IMR-90 (cell line): ENCODE measurements at regions not wholly inside any gene's neighbourhood (a gene's known extent, or its start where the extent isn't known, plus 50 kb on each side); places are given as distances from the start of the nearest gene placed in this dataset.

Experiments
- ATAC-seq: fragments of 200-7000 bp; cut with Tn5 transposase; 2 replicates; pipeline ENCODE4 v1.9.1; 2020; ENCODE audit warnings: low read depth, mild to moderate bottlenecking, moderate library complexity
- BruUV-seq: library from RNA; stranded (reverse); fragments of 400-500 nt; replicated peaks from 2 replicates; lab custom pipeline; 2021; lab: Mats Ljungman, UMichigan
- CTCF ChIA-PET: fragments of 300-600 bp; formaldehyde crosslinking; extraction: SDS; loops from one replicate; lab custom pipeline; 2021; ENCODE audit warnings: antibody characterized with exemption; lab: Yijun Ruan, JAX
- POLR2A ChIA-PET: fragments of 300-600 bp; sonication (Branson Sonifier 250); formaldehyde crosslinking; loops from one replicate; lab custom pipeline; 2022; ENCODE audit warnings: antibody characterized with exemption; ENCODE audit not compliant: unreplicated experiment; lab: Charles Lee
- DNase-seq: peaks from one replicate; pipeline ENCODE4 v3.0.0; 2013
- H2AFZ ChIP-seq: replicated peaks from 2 replicates; pipeline ENCODE3; 2013; ENCODE audit warnings: low read length, mild to moderate bottlenecking; ENCODE audit not compliant: poor library complexity
- H2AK5ac ChIP-seq: 2 replicates; pipeline ENCODE4 v1.6.1; 2013; ENCODE audit warnings: low read depth, low read length, inconsistent platforms
- H2AK9ac ChIP-seq: replicated peaks from 2 replicates; pipeline ENCODE3; 2013; ENCODE audit warnings: mild to moderate bottlenecking, low read depth, low read length, moderate library complexity; ENCODE audit not compliant: poor library complexity
- H2BK120ac ChIP-seq: 2 replicates; pipeline ENCODE4 v1.6.1; 2013; ENCODE audit warnings: low read depth, low read length, inconsistent platforms
- H2BK15ac ChIP-seq: 3 replicates; pipeline ENCODE4 v1.6.1; 2013; ENCODE audit warnings: low read depth, low read length, inconsistent platforms
- H2BK20ac ChIP-seq: 2 replicates; pipeline ENCODE4 v1.6.1; 2013; ENCODE audit warnings: low read depth, mild to moderate bottlenecking, inconsistent platforms, low read length, moderate library complexity
- H2BK5ac ChIP-seq: 2 replicates; pipeline ENCODE4 v1.6.1; 2013; ENCODE audit warnings: mild to moderate bottlenecking, low read depth, low read length, inconsistent platforms; ENCODE audit not compliant: poor library complexity, severe bottlenecking
- H3K14ac ChIP-seq: replicated peaks from 2 replicates; pipeline ENCODE4 v1.6.1; 2013; ENCODE audit warnings: low read depth, low read length, inconsistent platforms
- H3K18ac ChIP-seq: 2 replicates; pipeline ENCODE4 v1.6.1; 2013; ENCODE audit warnings: low read depth, low read length, control low read depth
- H3K23ac ChIP-seq: 2 replicates; pipeline ENCODE4 v1.6.1; 2013; ENCODE audit warnings: low read depth, low read length, inconsistent platforms
- H3K27ac ChIP-seq: 2 replicates; pipeline ENCODE4 v1.5.1; 2013; ENCODE audit warnings: mild to moderate bottlenecking, control low read depth, low read length; ENCODE audit not compliant: insufficient read depth
- H3K27me3 ChIP-seq: 2 replicates; pipeline ENCODE4 v1.6.1; 2013; ENCODE audit warnings: low read length; ENCODE audit not compliant: control insufficient read depth, insufficient read depth
- H3K36me3 ChIP-seq: 2 replicates; pipeline ENCODE4 v1.6.1; 2013; ENCODE audit warnings: low read length, mixed read lengths; ENCODE audit not compliant: control insufficient read depth, insufficient read depth
- H3K4ac ChIP-seq: 2 replicates; pipeline ENCODE4 v1.6.1; 2013; ENCODE audit warnings: low read depth, low read length, inconsistent platforms
- H3K4me1 ChIP-seq: 2 replicates; pipeline ENCODE4 v1.6.1; 2013; ENCODE audit warnings: low read length, mixed read lengths; ENCODE audit not compliant: control insufficient read depth, insufficient read depth
- H3K4me2 ChIP-seq: 2 replicates; pipeline ENCODE4 v1.6.1; 2013; ENCODE audit warnings: low read depth, mild to moderate bottlenecking, control low read depth, low read length, moderate library complexity
- H3K4me3 ChIP-seq: 2 replicates; pipeline ENCODE4 v1.5.1; 2013; ENCODE audit warnings: low read depth, mild to moderate bottlenecking, control low read depth, low read length, moderate library complexity; ENCODE audit not compliant: insufficient read depth
- H3K56ac ChIP-seq: 2 replicates; pipeline ENCODE4 v1.6.1; 2013; ENCODE audit warnings: low read length, inconsistent platforms; ENCODE audit not compliant: insufficient read depth; ENCODE audit errors: extremely low read depth
- H3K79me1 ChIP-seq, 2 experiments: 2 replicates each; pipeline ENCODE4 v1.6.1; 2013; ENCODE audit warnings: low read length in 2 of 2, inconsistent platforms in 1 of 2, low read depth in 1 of 2
- H3K9ac ChIP-seq: 2 replicates; pipeline ENCODE4 v1.6.1; 2013; ENCODE audit warnings: low read depth, low read length, control low read depth
- H3K9me1 ChIP-seq: 2 replicates; pipeline ENCODE4 v1.6.1; 2013; ENCODE audit warnings: low read length, inconsistent platforms; ENCODE audit not compliant: insufficient read depth
- H3K9me3 ChIP-seq: 2 replicates; pipeline ENCODE4 v1.6.1; 2013; ENCODE audit warnings: low read length; ENCODE audit not compliant: control insufficient read depth, insufficient read depth
- H4K20me1 ChIP-seq: 2 replicates; pipeline ENCODE4 v1.6.1; 2013; ENCODE audit warnings: low read length, inconsistent platforms; ENCODE audit not compliant: insufficient read depth
- H4K5ac ChIP-seq: 2 replicates; pipeline ENCODE4 v1.6.1; 2013; ENCODE audit warnings: mild to moderate bottlenecking, low read depth, low read length, control low read depth
- H4K8ac ChIP-seq, 2 experiments: 2 replicates each; pipeline ENCODE4 v1.6.1; 2013; ENCODE audit warnings: low read depth in 2 of 2, low read length in 2 of 2, control low read depth in 1 of 2, inconsistent platforms in 1 of 2
- H4K91ac ChIP-seq: 2 replicates; pipeline ENCODE4 v1.6.1; 2013; ENCODE audit warnings: low read depth, low read length, inconsistent platforms; ENCODE audit not compliant: insufficient read depth
- CHD1 ChIP-seq: IDR thresholded peaks from 2 replicates; pipeline ENCODE4 v1.6.1; 2012; ENCODE audit warnings: low read depth, low read length, improper control_type of control experiment
- MXI1 ChIP-seq: IDR thresholded peaks from 2 replicates; pipeline ENCODE4 v1.6.1; 2012; ENCODE audit warnings: low read depth, mild to moderate bottlenecking, low read length, moderate library complexity, borderline replicate concordance
- NFE2L2 ChIP-seq: fragments of 150-350 bp; IDR thresholded peaks from 2 replicates; pipeline ENCODE4 v1.6.1; 2016; ENCODE audit warnings: low read depth, mild to moderate bottlenecking, low read length
- WGBS, 2 experiments: methylation state at CpG; one replicate each; pipeline versions ENCODE4 v1.1.5 to v1.1.7; 2013; ENCODE audit warnings: missing lambda C conversion rate in 2 of 2; ENCODE audit not compliant: insufficient read length in 1 of 2; ENCODE audit errors: extremely low coverage in 2 of 2; 5-methylcytosine and 5-hydroxymethylcytosine counted together
- dilution Hi-C: fragments of 300-500 bp; cut with HindIII; formaldehyde crosslinking; loops from one replicate; pipeline ENCODE4 v1.14.3; 2018; ENCODE audit warnings: low sequenced_read_pairs; ENCODE audit not compliant: unreplicated experiment
- in situ Hi-C: fragments of 300-500 bp; cut with MboI; formaldehyde crosslinking; loops from 3 replicates; pipeline ENCODE4 v1.14.3; 2019; ENCODE audit warnings: low sequenced_read_pairs, inconsistent platforms, mixed read lengths
- intact Hi-C: fragments of 100-400 bp; cut with micrococcal nuclease; formaldehyde crosslinking; loops from 2 replicates; pipeline ENCODE4 v1.10.0; 2022
- TF ChIP-seq, protein P1 (sequence below): fragments of 150-350 bp; IDR thresholded peaks from 2 replicates; pipeline ENCODE4 v1.6.1; 2017; ENCODE audit warnings: mild to moderate bottlenecking, antibody characterized with exemption, low read length, low read depth

DNA sequence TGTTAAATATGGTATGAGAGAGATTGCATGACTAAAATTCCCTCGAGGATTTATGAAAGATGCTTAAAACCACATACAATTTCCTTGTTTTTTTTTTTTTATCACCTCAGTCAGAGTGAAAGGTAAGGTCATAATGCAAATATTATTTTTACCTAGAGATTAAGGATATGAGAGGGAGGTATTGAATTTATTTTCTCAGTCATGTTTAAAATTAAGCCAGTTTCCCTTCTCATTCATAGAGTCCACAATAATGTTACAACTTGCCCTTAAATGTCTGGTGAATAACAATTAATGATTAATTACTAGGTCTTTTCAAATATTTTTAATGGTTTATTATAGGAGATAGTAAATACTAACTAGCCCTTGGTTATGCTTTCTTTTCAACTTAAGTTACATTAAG, 144.9 kb upstream of the HAPLN1 start:
- ChIA-PET POLR2A (no interaction called here), CTCF (interaction anchor here (0.5 kb wide), 1 partner anchor 362 kb away, joined by 3 read pairs; no protein-coding TSS in a partner anchor)
- H4K5ac ChIP-seq = no peak overlapping the region
- no peaks in the 10 kb centered on the region for H4K20me1 ChIP-seq
- in situ Hi-C loops (no loop called here), intact Hi-C loops (no loop called here), dilution Hi-C loops (no loop called here)
- H3K4me1 ChIP-seq = no peaks in the 10 kb centered on the region
- H3K4me2 ChIP-seq = no peak overlapping the region
- no peak overlapping the region for H3K4me3 ChIP-seq
- TF ChIP-seq MXI1 (no peak), CHD1 (no peak), NFE2L2 (no peak)
- TF ChIP-seq, protein P1, sequence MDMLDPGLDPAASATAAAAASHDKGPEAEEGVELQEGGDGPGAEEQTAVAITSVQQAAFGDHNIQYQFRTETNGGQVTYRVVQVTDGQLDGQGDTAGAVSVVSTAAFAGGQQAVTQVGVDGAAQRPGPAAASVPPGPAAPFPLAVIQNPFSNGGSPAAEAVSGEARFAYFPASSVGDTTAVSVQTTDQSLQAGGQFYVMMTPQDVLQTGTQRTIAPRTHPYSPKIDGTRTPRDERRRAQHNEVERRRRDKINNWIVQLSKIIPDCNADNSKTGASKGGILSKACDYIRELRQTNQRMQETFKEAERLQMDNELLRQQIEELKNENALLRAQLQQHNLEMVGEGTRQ = no peak
- H2AFZ ChIP-seq = no peak overlapping the region
- H3K9ac ChIP-seq = no peak overlapping the region
- no peak overlapping the region for H3K18ac ChIP-seq
- H3K36me3 ChIP-seq = no peaks in the 10 kb centered on the region
- no peaks in the 10 kb centered on the region for H3K9me1 ChIP-seq
- H2BK120ac ChIP-seq = no peak overlapping the region
- no TSS peak for BruUV-seq
- WGBS, 2 experiments = no CpG with 5 or more reads among the region's 1 CpG
- no peak overlapping the region for H2AK5ac ChIP-seq
- no peak overlapping the region for H4K8ac ChIP-seq
- no peak overlapping the region for H3K56ac ChIP-seq
- H3K27me3 ChIP-seq = no peaks in the 10 kb centered on the region
- H3K14ac ChIP-seq = no peak overlapping the region
- no peak overlapping the region for H2BK20ac ChIP-seq
- H3K27ac ChIP-seq = no peak overlapping the region
- no peak for ATAC-seq
- H3K4ac ChIP-seq = no peak overlapping the region
- H3K79me1 ChIP-seq = no peaks in the 10 kb centered on the region
- H3K9me3 ChIP-seq = no peaks in the 10 kb centered on the region
- DNase-seq = no peak
- H3K23ac ChIP-seq = no peak overlapping the region
- no peak overlapping the region for H2BK5ac ChIP-seq
- H2BK15ac ChIP-seq = no peak overlapping the region
- H2AK9ac ChIP-seq = no peak overlapping the region
- no peak overlapping the region for H4K91ac ChIP-seq
